H4 (cell line): ENCODE measurements at regions not wholly inside any gene's neighbourhood (a gene's known extent, or its start where the extent isn't known, plus 50 kb on each side); places are given as distances from the start of the nearest gene placed in this dataset.

Source experiments
- DNase-seq: peaks from one replicate; pipeline ENCODE4 v3.0.0-alpha.2; 2015; ENCODE audit warnings: low spot score

GRCh38 chr4:45358573-45359506 is 632.5 kb upstream of the GNPDA2 start:
- DNase-seq = no peak

GRCh38 chr4:45353161-45353560 is 626.8 kb upstream of the GNPDA2 start:
- no peak for DNase-seq

- peak; percentile 26 for DNase-seq
These were observed 624.1 kb upstream of the GNPDA2 start for GRCh38 chr4:45350438-45350837.

GRCh38 chr4:45349859-45350258 is 623.5 kb upstream of the GNPDA2 start:
- no peak for DNase-seq

- DNase-seq = no peak
These were observed 620.6 kb upstream of the GNPDA2 start for GRCh38 chr4:45346816-45347435.

- no peak for DNase-seq
These were observed 619.2 kb upstream of the GNPDA2 start for GRCh38 chr4:45345558-45345957.

GRCh38 chr4:45331802-45332201 is 605.4 kb upstream of the GNPDA2 start:
- no peak for DNase-seq

GRCh38 chr4:45327544-45327943 is 601.2 kb upstream of the GNPDA2 start:
- no peak for DNase-seq

GRCh38 chr4:45324455-45325417 is 598.4 kb upstream of the GNPDA2 start:
- no peak for DNase-seq

GRCh38 chr4:45323453-45324058 is 597.2 kb upstream of the GNPDA2 start:
- DNase-seq = no peak

- DNase-seq = no peak
These were observed 591.4 kb upstream of the GNPDA2 start for GRCh38 chr4:45317739-45318138.

- peak; percentile 38 for DNase-seq
These were observed 590.9 kb upstream of the GNPDA2 start for GRCh38 chr4:45317276-45317675.

GRCh38 chr4:45316257-45316656 is 589.9 kb upstream of the GNPDA2 start:
- DNase-seq = no peak

GRCh38 chr4:45302828-45303227 is 576.5 kb upstream of the GNPDA2 start:
- no peak for DNase-seq

GRCh38 chr4:45294464-45294863 is 568.1 kb upstream of the GNPDA2 start:
- DNase-seq = peak; percentile 4

GRCh38 chr4:45293335-45293734 is 567.0 kb upstream of the GNPDA2 start:
- DNase-seq = no peak

GRCh38 chr4:45292844-45293243 is 566.5 kb upstream of the GNPDA2 start:
- no peak for DNase-seq

- DNase-seq = no peak
These were observed 558.2 kb upstream of the GNPDA2 start for GRCh38 chr4:45284400-45285085.

GRCh38 chr4:45283352-45283751 is 557.0 kb upstream of the GNPDA2 start:
- DNase-seq = no peak

- no peak for DNase-seq
These were observed 553.8 kb upstream of the GNPDA2 start for GRCh38 chr4:45280121-45280520.

GRCh38 chr4:45275862-45276261 is 549.5 kb upstream of the GNPDA2 start:
- no peak for DNase-seq
